Esophagus (tissue), 2 donors: ENCODE measurements at regions not wholly inside any gene's neighbourhood (a gene's known extent, or its start where the extent isn't known, plus 50 kb on each side); places are given as distances from the start of the nearest gene placed in this dataset.

Source experiments
- H3K27ac ChIP-seq, 2 donors: one replicate each; pipeline ENCODE4 v1.5.1; 2013; ENCODE audit warnings: low read depth in 2 of 2, mild to moderate bottlenecking in 2 of 2, inconsistent platforms in 1 of 2, low read length in 1 of 2, moderate library complexity in 1 of 2
- H3K27me3 ChIP-seq, 2 donors: one replicate each; pipeline ENCODE4 v1.6.1; 2013; ENCODE audit warnings: low read length in 2 of 2, control low read depth in 1 of 2, mild to moderate bottlenecking in 1 of 2; ENCODE audit not compliant: insufficient read depth in 2 of 2, control insufficient read depth in 1 of 2
- H3K36me3 ChIP-seq, 2 donors: one replicate each; pipeline ENCODE4 v1.6.1; 2013; ENCODE audit warnings: low read length in 1 of 2; ENCODE audit not compliant: control insufficient read depth in 2 of 2, insufficient read depth in 2 of 2
- H3K4me1 ChIP-seq, 2 donors: one replicate each; pipeline ENCODE4 v1.6.1; 2013; ENCODE audit warnings: low read length in 1 of 2; ENCODE audit not compliant: control insufficient read depth in 2 of 2, insufficient read depth in 2 of 2
- H3K4me3 ChIP-seq, 2 donors: one replicate each; pipeline ENCODE4 v1.5.1; 2013; ENCODE audit warnings: low read length in 2 of 2, mild to moderate bottlenecking in 2 of 2, low read depth in 1 of 2, moderate library complexity in 1 of 2
- H3K9me3 ChIP-seq, 2 donors: one replicate each; pipeline ENCODE4 v1.6.1; 2013; ENCODE audit warnings: mild to moderate bottlenecking in 2 of 2, low read depth in 1 of 2, low read length in 1 of 2, moderate library complexity in 1 of 2; ENCODE audit not compliant: control insufficient read depth in 2 of 2, insufficient read depth in 1 of 2
- WGBS, 2 donors: extraction: QIAGEN DNeasy Blood & Tissue Kit; methylation state at CpG; one replicate each; pipeline ENCODE4 v1.1.7; 2013; 5-methylcytosine and 5-hydroxymethylcytosine counted together
- donor health status: healthy with polysubstance abuse.
- donor health status: Bipolar disorder and iron deficiency.

GRCh38 chr11:104422324-104422944 is 258.5 kb upstream of the PDGFD start:
- peaks cover 0 to 3% of the 10 kb centered on the region in 2 donors for H3K9me3 ChIP-seq
- no peaks in the 10 kb centered on the region for H3K27me3 ChIP-seq
- 92 to 93% methylated on average over 23 of the region's 23 CpGs for WGBS, 2 donors
- H3K27ac ChIP-seq: no peak overlapping the region
- H3K36me3 ChIP-seq: no peaks in the 10 kb centered on the region
- no peaks in the 10 kb centered on the region for H3K4me1 ChIP-seq
- H3K4me3 ChIP-seq: no peak overlapping the region

DNA sequence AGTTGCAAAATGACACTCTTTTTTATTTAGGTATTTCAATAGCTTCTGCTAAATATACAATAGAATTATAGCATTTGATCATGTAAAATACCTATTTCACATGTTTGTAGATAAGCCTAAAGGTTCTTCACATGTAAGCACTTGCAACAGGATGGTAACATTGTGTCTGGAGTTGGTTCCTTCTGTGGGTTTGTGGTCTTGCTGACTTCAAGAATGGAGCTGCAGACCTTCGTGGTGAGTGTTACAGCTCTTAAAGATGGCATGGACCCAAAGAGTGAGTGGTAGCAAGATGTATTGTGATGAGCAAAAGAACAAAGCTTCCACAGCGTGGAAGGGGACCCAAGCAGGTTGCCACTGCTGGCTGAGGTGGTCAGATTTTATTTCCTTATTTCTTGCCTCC is 246.4 kb upstream of the PDGFD start:
- Histone ChIP-seq H3K27ac (no peak overlapping the region), H3K4me3 (no peak overlapping the region), H3K36me3 (no peaks in the 10 kb centered on the region), H3K27me3 (no peaks in the 10 kb centered on the region), H3K9me3 (no peaks in the 10 kb centered on the region), H3K4me1 (no peaks in the 10 kb centered on the region)
- 73 to 75% methylated on average over 2 of the region's 2 CpGs for WGBS, 2 donors

DNA sequence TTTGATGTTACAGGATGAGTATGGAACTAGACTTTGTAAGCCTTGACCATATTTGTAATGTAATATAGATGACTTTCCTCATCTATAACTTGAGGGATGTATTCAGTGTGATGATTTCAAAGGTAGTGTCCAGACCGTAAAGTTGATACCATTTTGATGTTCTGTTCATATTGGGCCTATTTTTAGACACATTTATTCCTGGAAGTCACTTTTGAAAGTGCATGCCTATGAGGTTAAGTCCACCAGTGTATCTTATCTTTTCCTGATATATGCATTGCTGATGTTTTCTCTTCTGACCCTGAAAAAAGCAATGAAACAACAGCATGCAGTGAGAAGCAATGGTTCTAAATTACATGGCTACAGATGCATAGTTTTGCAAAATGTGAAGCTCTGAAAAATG is 244.7 kb upstream of the PDGFD start:
- Histone ChIP-seq H3K4me3 (no peak overlapping the region), H3K4me1 (no peaks in the 10 kb centered on the region), H3K27me3 (no peaks in the 10 kb centered on the region), H3K36me3 (no peaks in the 10 kb centered on the region), H3K27ac (no peak overlapping the region), H3K9me3 (no peaks in the 10 kb centered on the region)
- 79 to 86% methylated on average over 1 of the region's 1 CpG for WGBS, 2 donors

DNA sequence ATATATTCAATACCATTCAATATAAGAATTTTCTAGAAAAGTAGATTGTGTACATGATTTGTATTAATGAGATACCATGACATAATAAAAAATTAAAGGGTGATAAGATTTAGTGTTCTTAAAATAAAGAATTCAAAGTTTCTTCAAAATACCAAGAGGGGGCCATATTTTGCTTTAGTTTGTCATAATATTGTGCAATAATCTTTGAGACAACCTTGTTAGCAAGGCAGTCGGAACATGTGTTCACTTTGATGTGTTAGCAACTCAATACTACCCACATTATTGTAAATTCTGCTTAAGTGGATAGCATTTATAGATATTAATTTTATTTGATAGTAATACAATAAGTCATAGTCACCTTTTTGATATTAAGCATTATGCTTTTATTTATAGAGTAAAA is 241.3 kb upstream of the PDGFD start:
- Histone ChIP-seq H3K27ac (no peak overlapping the region), H3K36me3 (no peaks in the 10 kb centered on the region), H3K27me3 (no peaks in the 10 kb centered on the region), H3K9me3 (no peaks in the 10 kb centered on the region), H3K4me1 (no peaks in the 10 kb centered on the region), H3K4me3 (no peak overlapping the region)
- 91 to 97% methylated on average over 1 of the region's 1 CpG for WGBS, 2 donors

- no peaks in the 10 kb centered on the region for H3K4me1 ChIP-seq
- H3K27me3 ChIP-seq: no peaks in the 10 kb centered on the region
- no peak overlapping the region for H3K27ac ChIP-seq
- H3K36me3 ChIP-seq: no peaks in the 10 kb centered on the region
- H3K4me3 ChIP-seq: no peak overlapping the region
- 72 to 76% methylated on average over 3 of the region's 3 CpGs for WGBS, 2 donors
- H3K9me3 ChIP-seq: no peaks in the 10 kb centered on the region
Measured at GRCh38 chr11:104404231-104405175, 240.6 kb upstream of the PDGFD start.

DNA sequence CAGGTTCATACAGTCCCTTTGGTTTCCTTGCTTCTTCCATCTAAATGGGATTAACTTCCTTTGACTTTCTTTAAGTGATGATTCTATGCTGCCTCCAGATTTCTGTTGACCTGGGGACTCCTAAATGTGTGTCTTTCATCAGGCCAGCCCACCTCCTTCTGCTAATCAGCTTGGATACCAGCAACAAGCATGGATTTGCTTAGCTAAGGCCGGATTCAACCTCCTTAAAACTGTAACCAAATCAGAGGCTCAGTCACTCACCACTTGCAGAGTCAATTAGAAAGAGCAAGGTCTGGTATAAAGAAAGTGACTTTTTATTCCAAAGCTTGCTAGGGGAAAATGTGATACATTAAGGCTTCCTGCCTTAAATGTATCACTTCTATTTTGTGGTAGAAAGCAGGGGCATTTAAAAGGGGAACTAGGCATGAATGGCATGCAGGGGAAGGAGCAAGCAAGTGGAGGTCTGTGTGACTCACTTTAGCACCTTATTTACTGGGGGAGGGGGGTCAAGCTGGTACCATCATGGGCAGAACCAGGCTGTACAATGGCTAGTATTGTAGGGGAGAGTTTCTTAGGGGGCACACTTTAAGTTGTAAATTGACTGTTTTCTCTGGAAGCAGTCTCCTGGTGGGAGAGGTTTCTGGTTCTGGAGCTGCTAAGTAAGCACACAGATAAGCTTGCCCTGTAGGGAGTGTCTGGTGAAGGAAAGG is 239.0 kb upstream of the PDGFD start:
- Histone ChIP-seq H3K4me1 (no peaks in the 10 kb centered on the region), H3K4me3 (no peak overlapping the region), H3K27me3 (no peaks in the 10 kb centered on the region), H3K36me3 (no peaks in the 10 kb centered on the region), H3K27ac (no peak overlapping the region), H3K9me3 (no peaks in the 10 kb centered on the region)
- WGBS, 2 donors: 77 to 84% methylated on average over 1 of the region's 1 CpG

- Histone ChIP-seq H3K4me1 (no peaks in the 10 kb centered on the region), H3K27ac (no peak overlapping the region), H3K4me3 (no peak overlapping the region), H3K27me3 (no peaks in the 10 kb centered on the region), H3K36me3 (no peaks in the 10 kb centered on the region), H3K9me3 (no peaks in the 10 kb centered on the region)
- 41 to 42% methylated on average over 1 of the region's 1 CpG for WGBS, 2 donors
Measured at GRCh38 chr11:104394508-104394907, 230.6 kb upstream of the PDGFD start.

GRCh38 chr11:104390651-104391050 is 226.7 kb upstream of the PDGFD start:
- Histone ChIP-seq H3K27me3 (no peaks in the 10 kb centered on the region), H3K4me3 (no peak overlapping the region), H3K9me3 (no peaks in the 10 kb centered on the region), H3K4me1 (no peaks in the 10 kb centered on the region), H3K27ac (no peak overlapping the region), H3K36me3 (no peaks in the 10 kb centered on the region)
- WGBS, 2 donors: 61 to 86% methylated on average over 4 of the region's 4 CpGs

GRCh38 chr11:104385884-104386283 is 221.9 kb upstream of the PDGFD start:
- Histone ChIP-seq H3K27ac (no peak overlapping the region), H3K27me3 (no peaks in the 10 kb centered on the region), H3K4me3 (no peak overlapping the region), H3K9me3 (no peaks in the 10 kb centered on the region), H3K36me3 (no peaks in the 10 kb centered on the region), H3K4me1 (no peaks in the 10 kb centered on the region)
- WGBS, 2 donors: 92 to 98% methylated on average over 1 of the region's 1 CpG
